CD4-positive, alpha-beta T cell treated with Interleukin-6 for 4 hours (primary cell): ENCODE measurements at regions not wholly inside any gene's neighbourhood (a gene's known extent, or its start where the extent isn't known, plus 50 kb on each side); places are given as distances from the start of the nearest gene placed in this dataset.

Experiments
- DNase-seq: peaks from one replicate; pipeline ENCODE4 v3.0.0-alpha.2; 2020; ENCODE audit warnings: mixed read lengths

DNA sequence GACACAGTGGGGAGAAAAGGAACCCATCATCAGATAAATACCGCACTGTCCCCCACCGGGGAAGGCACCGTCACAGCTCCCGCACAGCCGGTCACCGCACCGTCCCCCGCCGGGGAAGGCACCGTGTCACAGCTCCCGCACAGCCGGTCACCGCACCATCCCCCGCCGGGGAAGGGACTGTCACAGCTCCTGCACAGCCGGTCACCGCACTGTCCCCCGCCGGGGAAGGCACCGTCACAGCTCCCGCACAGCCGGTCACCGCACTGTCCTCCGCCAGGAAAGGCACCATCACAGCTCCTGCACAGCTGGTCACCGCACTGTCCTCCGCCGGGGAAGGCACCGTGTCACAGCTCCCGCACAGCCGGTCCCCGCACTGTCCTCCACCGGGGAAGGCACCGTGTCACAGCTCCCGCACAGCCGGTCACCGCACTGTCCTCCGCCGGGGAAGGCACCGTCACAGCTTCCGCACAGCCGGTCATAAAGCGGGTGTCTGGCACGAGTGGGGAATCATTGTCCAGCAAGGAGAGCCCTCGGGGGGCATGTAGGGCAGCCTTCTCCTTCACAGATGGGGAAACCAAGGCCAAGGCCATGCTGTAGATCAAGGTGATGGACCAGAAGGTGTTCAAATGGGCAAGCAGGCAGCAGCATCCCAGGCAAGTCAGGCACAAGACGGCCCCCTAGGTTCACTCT lies 280.1 kb downstream of the NPHP4 start:
- no peak for DNase-seq

GRCh38 chr1:5711079-5711478 lies 281.1 kb downstream of the NPHP4 start:
- no peak for DNase-seq

DNA sequence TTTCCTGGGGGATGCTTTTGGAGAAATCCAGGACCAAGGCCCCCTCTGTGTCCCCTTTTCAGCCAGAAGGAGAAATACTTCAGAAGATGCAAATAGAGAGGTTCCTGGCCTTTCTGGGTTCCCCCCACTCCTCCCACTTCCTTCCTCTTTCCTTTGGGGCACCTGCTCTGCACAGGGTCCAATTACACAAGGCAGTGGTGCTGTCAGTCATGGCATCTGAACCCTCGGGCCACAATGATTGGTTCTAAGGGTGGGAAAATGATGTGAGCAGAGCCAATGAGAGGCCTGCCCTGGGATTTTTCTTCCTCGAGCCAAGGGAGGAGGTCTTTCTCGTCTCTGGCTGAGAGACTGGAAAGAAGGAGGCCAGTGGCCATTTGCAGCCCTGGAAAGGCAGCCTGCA lies 282.2 kb downstream of the NPHP4 start:
- DNase-seq, result no peak

DNA sequence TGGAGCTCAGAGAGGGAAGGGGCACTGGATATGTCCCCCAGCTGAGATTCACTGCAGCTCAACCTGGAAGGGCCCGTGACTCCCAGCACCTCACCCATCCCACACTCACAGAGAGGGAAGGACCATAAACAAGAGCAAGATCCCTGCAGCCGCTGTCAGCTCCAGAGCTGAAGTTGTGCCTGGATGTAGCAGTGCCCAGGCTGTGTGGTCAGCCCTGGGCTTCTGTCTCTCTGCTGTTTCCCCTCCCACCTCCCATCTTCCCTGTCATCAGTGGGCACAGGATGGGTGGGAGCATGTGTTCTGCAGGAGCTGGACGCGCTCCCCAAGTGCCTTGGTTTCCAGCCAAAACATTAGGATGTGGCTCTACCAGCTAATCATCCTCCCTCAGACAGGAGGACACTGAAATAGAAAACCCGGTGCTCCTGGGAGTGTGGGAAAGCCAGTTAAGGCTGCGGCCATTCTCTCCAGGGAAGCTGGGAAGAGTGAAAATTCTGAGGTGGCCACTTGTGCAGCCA lies 282.7 kb downstream of the NPHP4 start:
- DNase-seq, result no peak

- no peak for DNase-seq
Measured at GRCh38 chr1:5708346-5709245, 283.6 kb downstream of the NPHP4 start.

GRCh38 chr1:5707566-5708345 lies 284.5 kb downstream of the NPHP4 start:
- no peak for DNase-seq

DNA sequence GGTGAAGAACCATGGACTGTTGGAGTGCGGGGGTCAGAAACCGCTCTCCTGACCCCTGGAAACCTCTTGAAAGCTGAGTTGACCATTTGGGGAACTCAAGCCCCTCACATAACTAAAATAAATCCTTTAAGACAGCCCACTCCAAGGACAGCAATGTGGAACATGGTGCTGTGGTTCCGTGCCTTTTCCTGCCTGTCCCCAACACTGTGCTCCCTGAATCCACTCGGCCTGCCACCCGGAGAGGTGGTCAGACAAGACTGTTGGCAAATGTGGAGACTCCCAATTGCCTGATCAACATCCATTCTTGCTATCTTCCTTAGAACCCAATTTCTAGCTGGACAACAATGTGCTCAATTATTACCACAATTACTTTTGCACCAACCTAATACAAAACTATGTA lies 286.0 kb downstream of the NPHP4 start:
- DNase-seq, result no peak

GRCh38 chr1:5705751-5706150 lies 286.5 kb downstream of the NPHP4 start:
- DNase-seq, result no peak

DNA sequence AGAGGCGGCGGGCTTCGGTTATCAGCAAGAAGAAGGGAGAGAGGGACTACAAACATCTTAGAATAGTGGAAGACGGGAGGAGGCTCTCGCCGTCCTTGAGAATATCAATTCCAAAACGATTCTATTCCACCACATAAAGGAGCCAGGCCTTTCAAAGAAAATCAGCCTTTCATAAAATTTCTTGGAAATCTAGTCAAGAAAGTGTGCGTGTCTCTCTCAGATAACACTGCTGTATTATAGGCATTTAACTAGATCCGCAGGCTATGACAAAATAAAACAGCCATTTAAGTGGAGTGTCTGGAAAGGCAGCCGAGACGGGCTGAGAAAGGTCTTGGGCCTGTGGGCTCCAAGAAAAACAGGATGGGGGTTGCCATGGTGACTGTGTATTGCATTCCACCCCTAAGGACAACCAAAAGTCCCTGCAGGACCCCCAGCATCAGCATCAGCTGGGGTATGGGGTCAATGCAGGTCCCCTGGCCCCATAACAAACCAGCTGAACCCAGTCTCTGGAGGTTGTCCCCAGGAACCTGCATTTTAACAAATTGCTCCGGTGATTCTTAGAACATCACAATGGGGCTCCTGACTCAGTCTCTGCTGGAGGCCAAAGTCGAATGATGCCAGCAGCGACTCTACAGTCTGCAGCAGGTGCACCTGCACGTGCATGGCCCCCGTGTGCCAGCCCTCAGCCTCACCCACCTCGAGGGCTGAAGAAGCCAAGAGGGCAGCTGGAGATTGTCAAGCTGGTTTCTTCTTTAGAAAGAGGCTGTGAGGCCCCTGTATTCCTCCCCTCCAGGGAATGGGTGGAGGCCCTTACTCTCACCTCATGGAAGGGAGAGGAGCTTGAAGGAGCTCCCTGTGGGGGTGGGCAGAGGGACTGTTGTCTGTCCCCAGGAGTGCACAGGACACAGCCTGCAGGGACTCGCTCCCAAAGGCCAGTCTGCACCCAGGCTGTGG lies 287.4 kb downstream of the NPHP4 start:
- DNase-seq, result no peak

DNA sequence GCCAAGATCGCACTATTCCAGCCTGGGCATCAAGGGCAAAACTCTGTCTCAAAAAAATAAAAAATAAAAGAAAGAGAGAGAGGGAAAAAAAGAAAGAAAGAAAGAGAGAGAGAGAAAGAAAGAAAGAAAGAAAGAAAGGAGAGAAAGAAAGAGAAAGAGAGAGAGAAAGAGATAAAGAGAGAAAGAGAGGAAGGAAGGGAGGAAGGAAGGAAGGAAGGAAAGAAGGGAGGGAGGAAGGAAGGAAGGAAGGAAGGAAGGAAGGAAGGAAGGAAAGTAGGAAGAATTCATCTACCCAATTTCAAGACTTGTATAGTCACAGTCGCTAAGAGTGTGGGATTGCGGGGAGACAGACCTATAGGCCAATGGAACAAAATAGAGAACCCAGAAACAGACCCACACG lies 290.6 kb downstream of the NPHP4 start:
- no peak for DNase-seq

- no peak for DNase-seq
Measured at GRCh38 chr1:5693568-5693967, 298.7 kb downstream of the NPHP4 start.

DNA sequence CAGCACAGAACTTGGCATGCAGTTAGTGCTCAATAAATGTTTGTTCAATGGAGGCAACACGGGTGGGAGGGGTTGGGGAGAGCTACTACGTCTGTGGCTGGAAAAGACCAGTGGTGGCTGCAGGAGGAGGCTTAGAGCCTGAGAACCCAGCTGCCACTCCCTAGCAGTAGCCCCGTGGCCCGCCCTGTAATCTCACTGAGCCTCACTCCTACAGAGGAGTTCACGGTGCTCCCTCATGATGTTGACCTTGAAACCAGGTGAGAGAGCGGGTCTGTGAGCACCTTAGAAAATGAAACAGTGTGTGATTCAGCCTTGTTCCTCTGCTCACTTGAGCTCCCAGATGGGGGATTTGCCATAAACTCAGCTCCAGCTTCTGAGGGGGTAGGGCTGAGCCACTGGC lies 299.6 kb downstream of the NPHP4 start:
- DNase-seq, result no peak

- DNase-seq, result no peak
Measured at GRCh38 chr1:5691795-5692509, 300.3 kb downstream of the NPHP4 start.

GRCh38 chr1:5690898-5691297 lies 301.3 kb downstream of the NPHP4 start:
- no peak for DNase-seq

DNA sequence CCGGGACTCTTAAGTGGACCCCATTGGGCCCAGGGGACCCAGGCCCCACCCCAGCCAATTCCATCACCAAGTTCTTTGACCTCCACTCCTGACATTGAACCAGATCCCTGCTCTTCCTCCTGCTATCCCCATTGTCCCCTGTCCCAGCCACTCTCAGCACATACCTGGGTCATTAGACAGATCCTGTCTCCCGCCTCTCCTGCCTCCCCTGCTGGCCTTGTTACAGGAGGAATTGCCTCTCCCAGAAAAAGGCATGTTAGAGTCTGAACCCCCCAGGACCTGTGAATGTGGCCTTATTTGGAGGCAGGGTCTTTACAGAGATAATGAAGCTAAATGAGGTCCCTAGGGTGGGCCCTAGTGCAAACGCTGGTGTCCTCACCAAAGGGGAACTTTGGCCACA lies 301.9 kb downstream of the NPHP4 start:
- no peak for DNase-seq

- no peak for DNase-seq
Measured at GRCh38 chr1:5688081-5689077, 303.8 kb downstream of the NPHP4 start.

DNA sequence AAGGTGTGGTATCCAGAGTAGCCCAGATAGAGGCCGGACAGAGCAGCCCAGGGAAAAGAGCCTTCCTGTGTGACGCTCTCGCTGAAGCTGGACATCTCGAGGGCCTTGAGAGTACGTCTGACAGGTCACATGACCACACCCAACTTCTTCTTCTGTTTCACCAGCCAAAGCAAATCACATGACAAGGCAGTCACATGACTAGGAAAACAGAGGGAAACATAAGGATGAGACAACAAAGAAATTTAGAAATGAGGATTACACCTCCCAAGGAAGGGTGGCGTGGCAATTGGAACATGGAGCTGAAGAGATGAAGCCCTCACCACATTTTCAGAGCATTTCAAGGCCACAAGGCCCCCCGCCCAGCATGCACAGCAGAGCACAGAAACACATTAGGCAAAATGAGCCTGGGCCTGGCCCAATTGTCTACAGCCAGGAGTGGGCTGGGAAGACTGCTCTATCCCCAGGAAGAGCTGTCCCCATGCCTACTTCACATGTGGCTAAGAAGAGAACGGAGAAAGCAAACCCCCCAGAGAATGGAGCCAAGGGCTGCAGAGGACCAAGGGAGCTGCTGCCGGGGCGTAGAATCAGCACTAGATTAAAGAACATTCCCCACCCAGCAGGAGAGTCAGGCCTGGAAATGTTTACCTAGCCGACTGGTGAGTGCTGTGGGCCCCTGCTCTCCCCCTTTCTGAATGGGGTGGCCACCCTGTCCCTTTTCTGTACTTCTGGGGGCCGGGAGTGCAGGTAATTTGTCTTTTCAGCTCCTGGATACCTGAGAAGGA lies 305.1 kb downstream of the NPHP4 start:
- no peak for DNase-seq

GRCh38 chr1:5686195-5686594 lies 306.0 kb downstream of the NPHP4 start:
- DNase-seq, result no peak

- DNase-seq, result no peak
Measured at GRCh38 chr1:5685446-5686040, 306.7 kb downstream of the NPHP4 start.
